Cardiac muscle cell (in vitro differentiated cells and primary cell): ENCODE measurements at regions not wholly inside any gene's neighbourhood (a gene's known extent, or its start where the extent isn't known, plus 50 kb on each side); places are given as distances from the start of the nearest gene placed in this dataset.

ENCODE experiments used
- DNase-seq, 2 donors: peaks; one replicate each; pipeline versions ENCODE4 v3.0.0 to v3.0.0-alpha.2; 2010 to 2017; ENCODE audit warnings: low read depth in 1 of 2, low spot score in 1 of 2
- H3K27ac ChIP-seq: fragments of 200-600 bp; sonication (generic); 2 replicates; pipeline ENCODE4 v1.5.1; 2016
- H3K27me3 ChIP-seq: fragments of 200-600 bp; sonication (generic); 2 replicates; pipeline ENCODE4 v1.6.0; 2016; ENCODE audit warnings: control low read depth
- H3K36me3 ChIP-seq: fragments of 200-600 bp; sonication (generic); 2 replicates; pipeline ENCODE4 v1.5.1; 2016; ENCODE audit warnings: control low read depth
- H3K4me1 ChIP-seq: fragments of 200-600 bp; sonication (generic); 2 replicates; pipeline ENCODE4 v1.8.1; 2017; ENCODE audit warnings: low read depth, mild to moderate bottlenecking, mixed run types
- H3K4me3 ChIP-seq: fragments of 200-600 bp; sonication (generic); 2 replicates; pipeline ENCODE4 v1.5.1; 2016; ENCODE audit warnings: mild to moderate bottlenecking
- H3K9me3 ChIP-seq: fragments of 200-600 bp; sonication (generic); 2 replicates; pipeline ENCODE4 v1.5.1; 2017; ENCODE audit warnings: low read depth, mild to moderate bottlenecking, control low read depth
- TF ChIP-seq, protein P1 (sequence below): IDR thresholded peaks from 2 replicates; pipeline ENCODE4 v1.5.1; 2012; ENCODE audit warnings: low read depth, mild to moderate bottlenecking, low read length

DNA sequence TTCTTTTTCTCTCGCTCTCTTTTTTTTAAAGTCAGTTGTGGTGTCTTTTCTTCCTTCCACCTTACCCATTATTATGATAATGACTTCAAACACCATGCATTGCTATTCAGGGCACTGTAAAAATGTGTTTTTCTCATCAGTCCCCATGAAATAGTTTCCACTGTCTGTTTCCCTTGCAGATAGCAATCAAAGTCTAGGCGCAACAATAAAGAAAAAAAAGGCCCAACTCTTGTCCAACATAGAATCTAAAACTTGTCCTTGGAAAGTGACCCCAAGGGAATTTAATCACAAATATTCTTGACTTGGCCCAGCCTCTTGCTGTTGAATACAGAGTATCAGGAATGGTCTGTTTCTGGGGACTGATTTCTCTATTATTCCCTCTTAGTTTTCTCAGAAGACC is 382.5 kb downstream of the PLPP3 start:
- Histone ChIP-seq H3K4me1 (peaks cover 32% of the 10 kb centered on the region), H3K27ac (no peak overlapping the region), H3K4me3 (no peak overlapping the region), H3K9me3 (no peaks in the 10 kb centered on the region), H3K36me3 (no peaks in the 10 kb centered on the region), H3K27me3 (no peaks in the 10 kb centered on the region)
- no peak for DNase-seq
- TF ChIP-seq, protein P1, sequence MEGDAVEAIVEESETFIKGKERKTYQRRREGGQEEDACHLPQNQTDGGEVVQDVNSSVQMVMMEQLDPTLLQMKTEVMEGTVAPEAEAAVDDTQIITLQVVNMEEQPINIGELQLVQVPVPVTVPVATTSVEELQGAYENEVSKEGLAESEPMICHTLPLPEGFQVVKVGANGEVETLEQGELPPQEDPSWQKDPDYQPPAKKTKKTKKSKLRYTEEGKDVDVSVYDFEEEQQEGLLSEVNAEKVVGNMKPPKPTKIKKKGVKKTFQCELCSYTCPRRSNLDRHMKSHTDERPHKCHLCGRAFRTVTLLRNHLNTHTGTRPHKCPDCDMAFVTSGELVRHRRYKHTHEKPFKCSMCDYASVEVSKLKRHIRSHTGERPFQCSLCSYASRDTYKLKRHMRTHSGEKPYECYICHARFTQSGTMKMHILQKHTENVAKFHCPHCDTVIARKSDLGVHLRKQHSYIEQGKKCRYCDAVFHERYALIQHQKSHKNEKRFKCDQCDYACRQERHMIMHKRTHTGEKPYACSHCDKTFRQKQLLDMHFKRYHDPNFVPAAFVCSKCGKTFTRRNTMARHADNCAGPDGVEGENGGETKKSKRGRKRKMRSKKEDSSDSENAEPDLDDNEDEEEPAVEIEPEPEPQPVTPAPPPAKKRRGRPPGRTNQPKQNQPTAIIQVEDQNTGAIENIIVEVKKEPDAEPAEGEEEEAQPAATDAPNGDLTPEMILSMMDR, result no peak

- Histone ChIP-seq H3K9me3 (no peaks in the 10 kb centered on the region), H3K36me3 (no peaks in the 10 kb centered on the region), H3K4me1 (peaks cover 19% of the 10 kb centered on the region), H3K4me3 (no peak overlapping the region), H3K27ac (no peak overlapping the region), H3K27me3 (no peaks in the 10 kb centered on the region)
- TF ChIP-seq, protein P1, result no peak
- DNase-seq, result peak in 1 of 2 donors; percentile 69
Observed at GRCh38 chr1:56194701-56195300, 384.6 kb downstream of the PLPP3 start.

- H3K27ac ChIP-seq, result no peak overlapping the region
- H3K36me3 ChIP-seq, result no peaks in the 10 kb centered on the region
- no peak for DNase-seq
- H3K4me1 ChIP-seq, result peaks cover 8% of the 10 kb centered on the region
- H3K27me3 ChIP-seq, result no peaks in the 10 kb centered on the region
- H3K4me3 ChIP-seq, result no peak overlapping the region
- H3K9me3 ChIP-seq, result no peaks in the 10 kb centered on the region
- TF ChIP-seq, protein P1, result no peak
Observed at GRCh38 chr1:56193656-56194055, 385.7 kb downstream of the PLPP3 start.

- Histone ChIP-seq H3K27ac (no peak overlapping the region), H3K9me3 (no peaks in the 10 kb centered on the region), H3K27me3 (no peaks in the 10 kb centered on the region), H3K4me1 (no peaks in the 10 kb centered on the region), H3K36me3 (no peaks in the 10 kb centered on the region), H3K4me3 (no peak overlapping the region)
- TF ChIP-seq, protein P1, result no peak
- DNase-seq, result no peak
Observed at GRCh38 chr1:56191369-56191768, 388.0 kb downstream of the PLPP3 start.

DNA sequence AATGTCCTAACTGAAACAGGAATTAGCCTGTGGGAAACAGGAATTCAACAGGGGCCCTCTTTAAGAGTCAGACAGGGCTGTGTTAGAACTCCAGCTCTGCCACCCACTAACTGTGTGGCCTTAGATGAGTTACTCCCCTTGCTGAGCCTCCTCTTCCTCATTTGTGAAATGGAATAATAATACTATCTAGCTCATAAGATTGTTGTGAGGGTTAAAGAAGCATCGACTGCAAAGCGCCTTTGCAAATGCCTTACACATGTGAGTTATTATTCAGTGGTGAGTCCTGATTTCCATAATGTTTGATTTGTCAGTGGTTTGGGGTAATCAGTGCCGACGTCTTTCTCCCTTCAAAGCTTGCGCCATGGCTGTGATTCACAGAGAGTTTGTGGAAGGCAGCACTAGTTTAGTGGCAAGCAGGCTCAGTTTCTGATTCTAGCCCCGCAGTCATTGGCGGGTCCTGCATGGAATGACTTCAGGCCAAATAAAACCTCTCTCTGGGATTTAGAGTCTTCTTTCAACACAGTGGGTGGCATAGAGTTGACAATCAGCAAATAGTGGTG is 388.5 kb downstream of the PLPP3 start:
- TF ChIP-seq, protein P1, result no peak
- Histone ChIP-seq H3K4me1 (peaks cover 3% of the 10 kb centered on the region), H3K36me3 (no peaks in the 10 kb centered on the region), H3K4me3 (no peak overlapping the region), H3K27ac (no peak overlapping the region), H3K27me3 (no peaks in the 10 kb centered on the region), H3K9me3 (no peaks in the 10 kb centered on the region)
- peak in 1 of 2 donors; percentile 30 for DNase-seq
